Thoracic aorta (tissue), 2 donors: ENCODE measurements at regions not wholly inside any gene's neighbourhood (a gene's known extent, or its start where the extent isn't known, plus 50 kb on each side); places are given as distances from the start of the nearest gene placed in this dataset.
"Not testable (repeated sequence)": the region's sequence is repeated elsewhere in the genome, so short reads cannot be mapped to it uniquely, and the experiment has no call there.

Source experiments
- ATAC-seq: fragments of 150-250 bp; one replicate; pipeline ENCODE4 v1.8.0; 2017; ENCODE audit warnings: low read depth; ENCODE audit not compliant: insufficient number of reproducible peaks, low FRiP score
- DNase-seq: peaks from one replicate; pipeline ENCODE4 v3.0.0-alpha.2; 2020; ENCODE audit warnings: low spot score
- H3K27ac ChIP-seq, 2 donors: fragments of 200-600 bp; sonication (generic); 1 replicate in 1 of 2; 2 replicates in 1 of 2; pipeline ENCODE4 v1.5.1; 2016; ENCODE audit warnings: mild to moderate bottlenecking in 2 of 2, moderate library complexity in 2 of 2
- H3K27me3 ChIP-seq: fragments of 200-600 bp; sonication (generic); replicated peaks from 2 replicates; pipeline ENCODE4 v1.6.0; 2016; ENCODE audit warnings: mild to moderate bottlenecking; ENCODE audit not compliant: insufficient read depth
- H3K36me3 ChIP-seq: fragments of 200-600 bp; sonication (generic); one replicate; pipeline ENCODE4 v1.5.1; 2016
- H3K4me1 ChIP-seq, 2 donors: fragments of 200-600 bp; sonication (generic); 1 replicate in 1 of 2; 2 replicates in 1 of 2; pipeline versions ENCODE4 v1.5.1 to v1.6.0; 2016; ENCODE audit warnings: low read depth in 2 of 2, mild to moderate bottlenecking in 1 of 2; ENCODE audit not compliant: control insufficient read depth in 1 of 2
- H3K4me3 ChIP-seq: fragments of 200-600 bp; sonication (generic); 2 replicates; pipeline ENCODE4 v1.5.1; 2016; ENCODE audit warnings: mild to moderate bottlenecking
- H3K9me3 ChIP-seq: fragments of 200-600 bp; sonication (generic); 2 replicates; pipeline ENCODE4 v1.5.1; 2016
- CTCF ChIP-seq: fragments of 200-600 bp; sonication (generic); IDR thresholded peaks from one replicate; pipeline ENCODE4 v1.5.1; 2019; ENCODE audit warnings: antibody characterized with exemption

DNA sequence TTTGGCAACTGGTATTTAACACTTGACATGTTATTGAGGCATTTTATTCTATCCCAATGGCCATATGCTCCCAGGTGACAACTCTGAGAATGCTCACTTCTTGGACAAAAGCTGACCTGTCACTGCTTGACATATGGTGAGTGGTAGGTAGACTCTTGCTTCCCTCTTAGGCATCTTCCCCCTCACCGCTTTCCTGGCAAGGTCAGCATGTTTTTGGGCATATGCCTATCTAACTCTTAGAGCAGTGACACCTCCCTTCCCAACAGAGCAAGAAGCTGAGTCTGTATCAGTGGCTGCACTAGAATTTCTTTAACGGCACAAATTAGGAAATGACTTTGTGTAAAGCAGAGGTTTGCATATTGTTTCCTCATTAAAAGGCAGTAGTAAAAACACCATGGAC lies 300.7 kb downstream of the OXSM start:
- DNase-seq (no peak), ATAC-seq (no peak)
- Histone ChIP-seq H3K9me3 (no peaks in the 10 kb centered on the region), H3K27me3 (no peaks in the 10 kb centered on the region), H3K27ac (no peak overlapping the region), H3K4me1 (peaks cover 10 to 16% of the 10 kb centered on the region in 2 donors), H3K4me3 (no peak overlapping the region), H3K36me3 (no peaks in the 10 kb centered on the region)
- TF ChIP-seq CTCF: no peak

DNA sequence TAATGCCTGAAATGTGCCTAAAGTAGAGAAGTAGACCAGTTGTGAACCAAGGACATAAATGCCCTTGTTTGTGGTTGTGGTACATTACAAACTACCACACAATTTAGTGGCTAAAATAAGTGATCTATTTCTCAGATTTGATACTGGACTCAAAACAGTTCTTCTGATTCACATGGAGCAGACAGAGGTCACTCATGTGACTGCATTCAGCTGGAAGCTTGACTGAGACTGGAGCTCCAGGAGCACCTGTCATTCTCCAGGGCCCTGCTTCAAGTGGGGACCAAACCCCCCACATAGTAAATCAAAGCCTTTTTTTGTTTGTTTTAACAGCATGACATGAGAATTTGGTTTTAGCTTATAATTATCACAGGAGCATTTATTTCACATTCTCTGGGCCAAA lies 301.2 kb downstream of the OXSM start:
- Histone ChIP-seq H3K27ac (no peak overlapping the region), H3K4me1 (peaks cover 10 to 16% of the 10 kb centered on the region in 2 donors), H3K9me3 (no peaks in the 10 kb centered on the region), H3K36me3 (no peaks in the 10 kb centered on the region), H3K4me3 (no peak overlapping the region), H3K27me3 (no peaks in the 10 kb centered on the region)
- DNase-seq (no peak), ATAC-seq (no peak)
- no peak for TF ChIP-seq CTCF

GRCh38 chr3:26091626-26092025 lies 301.7 kb downstream of the OXSM start:
- ATAC-seq (no peak), DNase-seq (no peak)
- Histone ChIP-seq H3K9me3 (peaks cover 3% of the 10 kb centered on the region), H3K4me1 (peaks cover 10 to 16% of the 10 kb centered on the region in 2 donors), H3K27me3 (no peaks in the 10 kb centered on the region), H3K36me3 (no peaks in the 10 kb centered on the region), H3K27ac (no peak overlapping the region), H3K4me3 (no peak overlapping the region)
- no peak for TF ChIP-seq CTCF

DNA sequence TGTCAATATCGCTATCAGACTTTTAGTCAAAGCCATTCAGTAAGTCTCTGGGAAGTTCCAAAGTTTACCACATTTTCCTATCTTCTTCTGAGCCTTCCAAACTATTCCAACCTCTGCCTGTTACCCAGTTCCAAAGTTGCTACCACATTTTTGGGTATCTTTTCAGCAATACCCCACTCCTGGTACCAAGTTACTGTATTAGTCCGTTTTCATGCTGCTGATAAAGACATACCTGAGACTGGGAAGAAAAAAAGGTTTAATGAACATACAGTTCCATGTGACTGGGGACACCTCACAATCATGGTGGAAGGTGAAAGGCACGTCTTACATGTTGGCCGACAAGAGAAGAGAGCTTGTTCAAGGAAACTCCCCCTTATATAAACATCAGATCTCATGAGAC lies 307.2 kb downstream of the OXSM start:
- not testable (repeated sequence) for H3K36me3 ChIP-seq, H3K4me3 ChIP-seq, H3K9me3 ChIP-seq, H3K27me3 ChIP-seq, ATAC-seq, DNase-seq, H3K27ac ChIP-seq
- peaks cover 10 to 20% of the 10 kb centered on the region in 2 donors for H3K4me1 ChIP-seq

DNA sequence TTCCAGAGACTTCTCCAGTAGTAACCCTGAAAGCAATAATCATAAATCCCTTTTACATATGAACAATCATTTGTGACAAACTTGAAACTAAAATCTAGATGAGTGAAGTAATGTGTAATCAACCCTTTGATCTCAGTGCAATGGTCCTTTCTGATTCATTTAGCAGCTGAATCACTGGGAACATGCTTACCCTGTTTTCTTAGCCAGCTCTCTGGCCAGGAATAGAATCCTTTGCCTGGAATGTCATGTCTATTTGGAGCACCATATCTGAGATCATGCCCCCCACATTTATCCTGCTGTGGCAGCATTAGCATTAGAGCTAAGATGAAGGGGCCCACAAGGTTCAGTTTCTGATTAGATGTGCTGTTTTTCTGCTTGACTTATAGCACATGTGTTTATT lies 309.8 kb downstream of the OXSM start:
- TF ChIP-seq CTCF: no peak
- Histone ChIP-seq H3K4me1 (peaks cover 11 to 26% of the 10 kb centered on the region in 2 donors), H3K9me3 (peaks cover 8% of the 10 kb centered on the region), H3K27me3 (no peaks in the 10 kb centered on the region), H3K4me3 (no peak overlapping the region), H3K36me3 (no peaks in the 10 kb centered on the region), H3K27ac (peak overlapping the region in 1 of 2 donors; percentile 1)
- no peak for ATAC-seq
- no peak for DNase-seq

DNA sequence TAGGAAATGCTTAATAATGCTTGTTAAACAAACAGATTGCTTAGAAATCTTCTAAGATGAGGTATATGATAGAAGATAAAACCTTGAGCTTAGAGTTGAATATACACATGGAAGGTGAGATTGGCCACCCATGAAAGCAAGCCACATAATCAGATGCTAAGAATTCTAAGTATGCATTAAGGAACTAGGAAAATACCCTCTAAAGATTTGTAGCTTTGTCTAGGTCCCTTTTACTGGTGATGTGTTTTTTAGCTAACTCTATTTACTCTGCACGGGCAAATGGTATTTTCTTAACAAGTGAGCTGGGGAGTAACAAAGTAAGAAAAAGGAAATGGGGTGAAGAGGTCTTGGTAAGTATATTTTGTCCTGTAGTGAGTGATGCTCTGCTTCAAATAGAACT lies 310.3 kb downstream of the OXSM start:
- Histone ChIP-seq H3K27me3 (no peaks in the 10 kb centered on the region), H3K27ac (peak overlapping the region in 1 of 2 donors; percentile 1), H3K36me3 (no peaks in the 10 kb centered on the region), H3K4me1 (peaks cover 12 to 31% of the 10 kb centered on the region in 2 donors), H3K9me3 (peaks cover 8% of the 10 kb centered on the region), H3K4me3 (no peak overlapping the region)
- ATAC-seq (no peak), DNase-seq (no peak)
- TF ChIP-seq CTCF: no peak
